Heart left ventricle (tissue), 13 donors: ENCODE measurements at regions not wholly inside any gene's neighbourhood (a gene's known extent, or its start where the extent isn't known, plus 50 kb on each side); places are given as distances from the start of the nearest gene placed in this dataset.

Experiments used
- CTCF ChIP-seq, 12 donors: fragments of 200-600 bp; sonication (generic) in 4 of 12; IDR thresholded peaks; one replicate each; pipeline versions ENCODE4 v1.5.0 to v1.8.0; 2018 to 2022; ENCODE audit warnings: antibody characterized with exemption in 12 of 12, mild to moderate bottlenecking in 5 of 12
- POLR2A ChIP-seq, 2 donors: fragments of 450-650 bp; IDR thresholded peaks; one replicate each; pipeline ENCODE4 v1.6.1; 2017; ENCODE audit warnings: antibody characterized with exemption in 2 of 2, mild to moderate bottlenecking in 2 of 2, moderate library complexity in 2 of 2
- donor health status: ischemic (EF 13 %, LVEDD 7.1; RV severe dilation, severe dysfunction).
- donor health status: DM: no; HTN: yes; CAD: no.
- donor health status: DM: no; HTN: no; CAD: no.
- donor health status: ischemic (EF 25% LVEDD 6.9; RV normal size, moderate dysfunction).
- donor health status: ischemic (EF 25% LVEDD 5.7; RV mildly dilated, moderate dysfunction).
- donor health status: ischemic (EF 35%, LVEDD 5.7; RV mildly dilated, moderate dysfunction).
- donor health status: nonischemic (EF 11% LVEDD 7.7; RV severe dilation, severe dysfunction).
- donor health status: DM: yes; HTN: yes; CAD: no.
- donor health status: PGD.
- donor health status: ischemic (EF 29% LVEDD 5.4; RV normal size, mild dysfunction).
- donor health status: nonischemic (EF 23%, LVEDD 6.1; RV moderate dilation, normal function).

GRCh38 chr17:10976401-10976800 lies 138.5 kb upstream of the PIRT start:
- TF ChIP-seq POLR2A (IDR thresholded peaks at IDR 0.05) (no peak), CTCF (IDR thresholded peaks at IDR 0.05) (no peak)
